GM18520 (cell line): ENCODE measurements at regions not wholly inside any gene's neighbourhood (a gene's known extent, or its start where the extent isn't known, plus 50 kb on each side); places are given as distances from the start of the nearest gene placed in this dataset.
"Not testable (repeated sequence)": the region's sequence is repeated elsewhere in the genome, so short reads cannot be mapped to it uniquely, and the experiment has no call there.

Experiments
- ATAC-seq: cut with Tn5 transposase; IDR thresholded peaks from one replicate; pipeline ENCODE4 v1.9.1; 2021; ENCODE audit not compliant: unreplicated experiment

DNA sequence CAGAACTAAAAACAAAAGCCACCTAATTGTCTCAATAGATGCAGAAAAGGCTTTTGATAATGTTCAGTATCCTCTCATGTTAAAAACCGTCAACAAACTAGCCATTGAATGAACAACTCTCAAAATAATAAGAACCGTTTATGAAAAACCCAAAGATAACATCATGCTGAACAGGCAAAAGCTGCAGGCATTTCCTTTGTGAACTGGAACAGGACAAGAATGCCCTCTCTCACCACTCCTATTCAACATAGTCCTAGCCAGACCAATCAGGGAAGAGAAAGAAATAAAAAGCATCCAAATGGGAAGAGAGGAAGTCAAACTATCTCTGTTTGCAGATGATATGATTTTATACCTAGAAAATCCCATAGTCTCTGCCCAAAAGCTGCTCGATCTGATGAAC, 179.6 kb upstream of the EDNRB start:
- no peak for ATAC-seq

DNA sequence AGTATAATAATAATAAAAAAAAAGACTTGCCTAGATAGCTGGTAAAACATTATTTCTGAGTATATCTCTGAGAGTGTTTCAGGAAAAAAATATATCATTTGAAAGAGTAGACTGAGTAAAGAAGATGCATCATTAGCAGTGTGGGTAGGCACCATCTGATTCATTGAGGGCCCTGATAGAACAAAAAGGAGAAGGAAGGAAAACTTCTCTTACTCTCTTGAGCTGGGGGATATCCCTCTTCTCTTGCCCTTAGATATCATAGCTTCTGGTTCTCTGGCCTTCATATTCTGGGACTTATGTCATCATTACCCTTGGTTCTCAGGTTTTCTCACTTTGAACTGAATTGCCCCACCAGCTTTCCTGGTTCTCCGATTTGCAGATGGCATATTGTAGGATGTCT, 177.6 kb upstream of the EDNRB start:
- ATAC-seq: no peak

DNA sequence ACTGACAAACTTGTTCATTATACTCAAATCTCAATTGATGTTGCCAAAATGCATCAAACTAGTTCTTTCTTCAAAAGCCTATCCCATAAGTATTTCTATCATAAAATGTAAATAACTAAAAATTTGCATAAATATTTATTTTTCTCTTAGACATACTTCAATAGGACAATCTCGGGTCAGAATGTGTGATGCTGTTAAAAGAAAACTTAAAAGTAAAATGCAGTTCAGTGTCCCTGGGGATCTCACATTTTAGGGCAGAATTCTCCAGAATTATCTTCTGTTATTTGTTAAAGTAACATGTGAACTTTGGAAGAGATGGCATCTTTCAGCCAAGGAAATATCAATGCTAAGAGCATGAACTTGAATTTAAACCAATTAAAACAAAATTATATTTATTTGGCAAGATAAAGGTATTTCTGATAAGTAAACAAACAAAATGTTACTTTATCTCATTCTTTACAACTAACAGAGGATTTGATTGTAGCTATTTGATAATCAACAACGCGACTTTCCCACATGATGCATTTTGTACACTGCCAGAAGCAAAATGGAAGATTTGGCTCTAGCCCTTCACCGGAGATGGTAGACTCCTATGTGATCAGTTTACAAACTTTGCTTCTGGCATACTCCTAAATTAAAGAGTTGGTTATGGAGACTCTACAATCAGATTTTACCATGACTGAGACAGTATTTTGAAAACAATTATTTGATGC, 169.5 kb upstream of the EDNRB start:
- ATAC-seq: no peak

DNA sequence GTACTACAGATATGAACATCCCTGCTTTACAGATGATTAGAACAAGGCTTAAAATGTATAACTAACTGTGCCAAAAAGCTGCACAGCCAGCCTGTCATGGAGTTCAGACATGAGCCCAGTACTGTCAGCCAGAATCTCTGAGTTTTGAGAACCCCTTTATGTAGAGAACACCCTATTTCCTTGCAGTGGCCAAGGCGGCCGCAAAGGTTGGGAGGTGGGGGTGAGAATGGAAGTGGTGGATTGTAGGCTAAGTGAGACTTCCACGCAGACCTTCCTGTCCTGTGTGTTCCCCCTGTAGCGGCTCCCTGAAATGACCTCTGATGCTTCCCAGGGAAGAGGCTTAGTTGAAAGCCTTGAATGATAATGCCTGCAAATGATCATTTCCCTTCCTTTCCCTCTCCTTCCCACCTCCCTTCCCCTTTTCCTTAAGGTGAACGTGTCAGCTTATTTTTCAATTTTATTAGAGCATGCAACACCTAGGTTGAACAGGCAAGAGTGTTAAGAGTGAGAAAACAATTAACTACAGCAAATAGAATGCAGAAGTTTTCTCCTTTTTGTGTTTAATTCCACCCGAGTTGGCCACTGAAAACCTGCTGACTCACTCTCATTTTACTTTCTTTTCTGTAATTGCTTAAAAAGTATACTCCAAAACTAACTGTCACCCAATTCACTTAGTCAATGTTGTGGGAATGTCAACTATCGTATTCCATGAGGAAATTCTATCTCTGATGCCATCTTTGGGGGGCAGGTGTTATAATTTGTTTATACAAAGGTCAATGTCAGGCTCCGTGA, 167.0 kb upstream of the EDNRB start:
- ATAC-seq: no peak

DNA sequence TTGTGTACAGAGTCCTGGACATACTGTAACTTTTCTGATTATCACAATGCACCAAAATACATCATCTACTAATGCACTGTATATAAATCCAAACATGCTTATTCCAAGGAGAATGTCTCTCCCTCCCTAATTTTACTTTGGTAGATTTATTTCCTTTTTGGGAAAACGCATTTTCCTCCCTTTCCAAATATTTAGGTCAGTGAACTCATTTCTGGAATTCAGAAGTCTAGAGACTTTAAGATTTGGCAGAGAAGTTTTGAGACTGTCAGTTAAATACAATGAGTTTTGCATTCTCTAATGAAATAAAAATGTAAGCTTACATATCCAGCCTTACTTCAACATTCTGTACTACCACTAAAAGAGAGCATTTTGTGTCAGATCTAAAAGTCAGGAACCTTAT, 165.8 kb upstream of the EDNRB start:
- no peak for ATAC-seq

DNA sequence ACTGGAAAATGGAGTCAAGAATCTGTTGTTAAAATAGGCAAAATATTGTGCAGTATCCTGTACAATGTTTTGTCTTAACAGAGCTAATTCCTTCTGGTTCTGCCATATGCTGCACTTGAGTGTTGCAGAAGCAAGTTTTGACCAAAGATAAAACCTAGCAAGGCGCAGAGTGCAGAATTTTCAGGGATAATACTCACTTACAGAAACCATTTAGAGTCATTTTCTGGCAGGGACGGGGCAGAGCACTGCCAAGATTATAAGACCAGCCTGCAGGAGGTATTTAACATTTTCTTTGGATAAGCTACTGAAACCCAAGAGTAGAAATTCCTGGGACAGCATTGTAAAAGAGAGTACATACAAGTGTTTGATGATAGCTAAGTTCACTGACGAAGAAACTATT, 159.5 kb upstream of the EDNRB start:
- ATAC-seq: no peak

DNA sequence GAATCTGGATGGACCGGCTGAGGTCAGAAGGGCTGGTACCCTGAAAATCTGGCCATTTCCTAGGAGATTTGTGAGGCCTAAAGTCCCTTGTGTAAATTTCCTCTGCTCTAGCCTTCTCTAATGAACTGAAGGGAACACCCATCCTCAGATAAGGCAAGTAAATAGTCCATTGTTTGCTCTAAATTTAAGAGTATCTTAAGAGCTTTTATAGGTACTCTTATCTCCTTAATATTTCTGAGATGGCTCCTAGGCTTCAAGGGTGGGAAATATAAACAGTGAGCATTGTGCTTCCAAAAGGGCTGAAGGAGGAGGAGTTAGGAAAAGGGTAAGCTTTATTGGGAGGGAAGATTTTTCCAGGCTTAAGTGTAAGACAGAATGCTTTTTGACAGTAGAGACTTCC, 148.7 kb upstream of the EDNRB start:
- no peak for ATAC-seq

DNA sequence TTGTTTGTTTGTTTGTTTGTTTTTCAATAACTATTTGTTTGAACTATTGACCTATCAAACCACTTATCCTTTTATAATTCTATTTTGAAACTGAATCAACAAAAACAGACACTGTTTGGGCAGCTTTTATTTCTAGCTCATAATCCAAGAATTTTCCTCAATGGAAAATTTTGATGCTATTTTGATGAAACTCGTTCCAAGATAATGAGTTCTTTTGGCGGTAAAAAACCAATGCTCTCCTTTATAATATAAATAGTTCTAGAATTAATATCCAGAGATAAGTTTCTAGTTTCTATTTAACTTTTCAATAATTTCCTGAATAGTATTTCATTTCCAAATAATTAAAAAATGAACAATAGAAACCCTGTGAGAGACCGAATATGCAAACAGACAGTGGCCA, 146.5 kb upstream of the EDNRB start:
- ATAC-seq: no peak

DNA sequence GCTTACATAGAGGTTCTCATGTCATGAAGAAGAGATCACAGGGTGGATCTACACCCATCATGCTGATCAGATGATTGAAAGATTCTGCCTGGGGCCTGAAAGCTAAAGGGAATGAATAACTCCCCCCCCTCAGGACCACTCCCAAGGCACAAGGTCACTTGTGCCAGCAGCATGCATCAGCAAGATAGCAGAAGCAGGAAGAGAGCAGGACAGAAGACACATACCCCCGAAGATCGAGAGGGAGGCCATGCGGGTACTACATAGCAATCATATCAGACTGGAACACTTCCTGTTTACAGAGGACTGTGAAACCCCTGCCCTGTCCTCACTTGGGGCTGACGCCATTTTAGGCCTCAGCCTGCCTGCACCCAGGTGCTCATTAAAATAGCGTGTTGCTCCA, 143.2 kb upstream of the EDNRB start:
- ATAC-seq: no peak

DNA sequence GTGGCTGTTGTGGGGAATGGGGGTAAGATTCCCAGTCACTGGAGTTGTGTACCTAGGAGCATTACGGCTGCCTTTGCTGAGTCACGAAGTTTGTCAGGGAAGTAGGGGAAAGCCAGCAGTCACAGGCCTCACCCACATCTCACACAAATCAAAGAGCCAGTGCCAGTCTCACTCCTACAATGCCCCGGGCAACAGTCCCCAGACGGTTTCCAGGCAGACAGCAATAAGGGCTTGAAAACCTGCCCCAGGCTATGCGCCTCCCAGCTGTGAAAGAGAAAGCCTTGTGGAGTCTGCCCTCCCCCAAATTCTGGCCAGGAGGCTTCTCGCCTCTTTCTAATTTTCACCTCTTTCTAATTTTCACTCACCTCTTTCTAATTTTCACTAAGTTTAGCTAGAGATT, 142.3 kb upstream of the EDNRB start:
- no peak for ATAC-seq

DNA sequence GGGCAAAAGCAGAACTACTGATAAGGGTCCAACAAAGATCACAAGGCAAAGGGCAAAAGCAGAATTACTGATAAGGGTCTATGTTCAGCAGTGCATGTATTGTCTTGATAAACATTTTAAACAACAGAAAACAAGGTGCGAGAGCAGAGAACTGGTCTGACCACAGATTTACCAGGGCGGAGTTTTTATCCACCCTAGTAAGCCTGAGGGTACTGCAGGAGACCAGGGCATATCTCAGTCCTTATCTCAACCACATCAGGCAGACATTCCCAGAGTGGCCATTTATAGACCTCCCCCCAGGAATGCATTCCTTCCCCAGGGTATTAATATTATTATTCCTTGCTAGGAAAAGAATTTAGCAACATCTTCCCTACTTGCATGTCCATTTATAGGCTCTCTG, 138.2 kb upstream of the EDNRB start:
- ATAC-seq: not testable (repeated sequence)

DNA sequence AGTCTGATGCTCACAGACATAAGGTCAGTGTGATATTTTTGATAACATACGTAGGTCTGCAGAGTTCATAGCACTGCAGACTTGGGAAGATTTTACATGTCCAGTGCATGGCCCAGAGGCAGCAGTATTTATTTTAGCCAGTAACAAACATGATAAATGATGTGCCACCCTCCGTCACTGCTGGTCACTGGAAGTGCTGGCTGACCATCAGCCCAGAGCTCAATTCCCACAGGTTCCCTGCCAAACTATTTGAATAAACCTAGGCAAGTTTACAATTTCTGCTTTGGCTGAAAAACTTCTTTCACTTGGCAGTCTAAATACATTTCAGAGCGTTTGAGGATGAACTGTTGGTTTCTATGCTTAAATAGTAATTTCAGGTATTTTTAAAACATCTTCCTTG, 135.5 kb upstream of the EDNRB start:
- no peak for ATAC-seq

DNA sequence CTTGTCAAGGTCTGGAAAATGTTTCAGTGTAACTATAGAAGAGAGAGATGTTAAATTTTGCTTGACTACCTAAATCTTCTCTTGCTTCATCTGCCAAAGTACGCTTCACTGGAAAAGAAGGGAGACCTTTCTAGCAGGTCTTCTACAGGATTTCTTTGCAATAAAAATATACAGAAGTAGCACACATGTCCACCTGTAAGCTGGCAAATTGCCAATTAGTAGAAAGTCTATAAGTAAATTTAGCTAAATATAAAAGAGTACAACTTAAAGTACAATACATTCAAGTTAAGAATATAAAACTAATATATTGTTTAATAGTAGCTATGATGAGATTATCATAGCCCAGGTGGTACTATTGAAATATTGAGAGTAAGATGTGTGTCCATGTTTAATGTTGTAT, 128.5 kb upstream of the EDNRB start:
- ATAC-seq: no peak

DNA sequence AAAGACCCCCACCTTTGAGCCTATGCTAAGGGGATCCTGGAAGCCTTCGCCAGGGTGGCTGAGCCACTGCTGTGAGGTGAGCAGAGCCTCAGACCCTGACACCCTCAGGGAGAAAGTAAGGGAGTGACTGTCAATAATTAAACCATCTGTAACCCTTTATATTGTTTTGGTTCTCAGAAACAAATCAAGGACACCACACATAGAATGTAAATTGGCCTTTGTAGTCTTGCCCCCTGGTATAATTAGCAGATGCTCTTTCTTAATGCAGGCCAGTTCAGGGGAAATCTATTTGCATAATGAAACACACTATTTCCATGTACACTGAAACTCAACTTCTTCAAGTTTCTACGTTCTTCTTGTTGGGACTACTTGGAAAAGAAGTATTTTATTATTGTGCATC, 127.7 kb upstream of the EDNRB start:
- ATAC-seq: peak; percentile 63

DNA sequence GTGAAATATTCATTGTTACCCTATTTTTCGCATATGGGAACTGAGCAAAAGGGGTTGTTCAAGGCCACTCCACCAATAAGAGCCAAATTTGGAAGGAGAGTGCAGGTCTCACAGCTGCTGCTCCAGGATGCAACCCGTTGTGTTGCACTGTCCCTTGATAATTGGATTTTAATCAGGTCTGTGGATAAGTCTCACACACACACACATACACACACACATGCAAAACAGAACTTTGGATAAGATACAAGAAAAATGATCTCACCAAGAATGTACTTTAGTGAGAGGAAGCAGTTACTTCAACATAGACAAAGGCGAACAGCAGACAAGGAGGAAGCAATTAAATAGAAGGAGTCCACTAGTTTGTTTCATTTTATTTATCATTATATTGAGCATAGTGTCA, 127.3 kb upstream of the EDNRB start:
- peak; percentile 9 for ATAC-seq

DNA sequence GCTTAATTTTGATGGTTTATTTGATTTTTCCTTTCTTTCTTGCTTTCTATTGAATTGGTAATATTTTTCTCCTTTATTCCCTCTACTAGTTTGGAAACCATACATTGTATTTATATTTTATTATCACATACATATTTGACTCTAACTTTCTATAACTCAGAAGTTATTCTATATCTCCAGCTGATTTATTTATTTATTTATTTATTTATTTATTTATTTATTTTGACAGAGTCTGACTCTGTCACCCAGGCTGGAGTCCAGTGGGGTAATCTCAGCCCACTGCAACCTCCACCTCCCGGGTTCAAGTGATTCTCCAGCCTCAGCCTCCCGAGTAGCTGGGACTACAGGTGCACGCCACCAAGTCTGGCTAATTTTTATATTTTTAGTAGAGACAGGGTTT, 122.7 kb upstream of the EDNRB start:
- ATAC-seq: not testable (repeated sequence)

DNA sequence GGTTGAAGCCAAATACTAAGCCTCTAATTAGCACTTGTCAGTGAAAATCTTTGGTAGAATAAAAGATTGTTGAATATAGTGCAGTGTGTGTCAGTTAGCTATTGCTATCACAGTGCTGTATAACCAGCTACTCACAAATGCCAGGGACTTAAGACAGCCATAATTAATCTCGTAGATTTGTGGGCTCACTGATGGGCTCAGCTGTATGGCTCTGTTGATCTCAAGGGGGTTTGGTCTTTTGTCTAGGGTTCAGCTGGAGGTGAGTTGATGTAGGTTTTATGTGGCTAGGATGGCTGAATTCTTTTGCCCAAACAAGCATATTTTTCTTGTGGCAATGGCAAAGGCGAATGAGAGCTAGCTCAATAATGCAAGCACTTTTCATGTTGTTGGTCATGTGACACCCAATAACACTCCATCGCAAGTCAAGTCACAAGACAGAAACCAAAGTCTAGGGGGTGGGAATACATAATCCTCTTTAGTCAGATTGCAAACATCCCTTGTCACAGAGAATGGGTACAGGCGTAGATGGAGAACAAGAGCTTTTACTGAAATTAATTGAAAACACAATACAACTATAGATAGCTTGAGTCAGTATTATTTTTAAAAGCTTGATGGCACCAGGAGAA, 121.7 kb upstream of the EDNRB start:
- no peak for ATAC-seq

DNA sequence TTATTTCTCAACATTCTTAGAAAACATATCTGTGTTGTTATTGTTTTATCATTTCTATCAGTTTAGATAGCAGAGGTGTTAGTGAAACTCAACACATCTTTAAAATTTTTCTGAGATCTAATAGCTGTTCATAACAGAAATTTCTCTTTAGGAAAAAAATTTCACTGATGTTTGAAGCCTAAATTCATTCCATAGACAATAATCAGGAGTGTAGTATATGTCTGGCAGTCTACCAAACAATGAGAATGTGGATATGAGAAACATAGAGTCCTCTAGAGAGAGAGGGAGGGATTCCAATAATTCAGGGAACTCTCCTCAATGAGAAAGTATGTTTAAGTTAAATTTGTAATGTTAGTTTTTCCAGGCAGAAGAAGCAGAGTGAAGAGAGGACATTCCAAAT, 118.2 kb upstream of the EDNRB start:
- ATAC-seq: no peak

DNA sequence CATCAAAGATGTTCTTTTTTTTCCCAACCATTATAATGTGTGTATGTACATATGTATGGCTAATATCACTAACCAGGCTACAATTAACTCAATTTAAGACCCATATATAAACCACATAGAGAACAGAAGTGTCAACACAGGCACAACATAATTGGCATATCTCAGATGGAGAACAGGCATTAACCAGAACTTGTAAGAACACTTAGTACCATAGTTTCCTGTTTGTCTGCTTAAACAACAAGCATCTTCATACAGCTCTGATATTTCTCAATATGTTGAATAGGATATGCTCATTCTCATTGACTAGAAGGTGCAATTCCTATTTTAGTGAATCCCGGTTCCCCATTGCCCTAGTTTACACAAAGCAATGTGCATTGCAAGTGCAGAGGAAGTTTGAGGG, 116.9 kb upstream of the EDNRB start:
- ATAC-seq: no peak

DNA sequence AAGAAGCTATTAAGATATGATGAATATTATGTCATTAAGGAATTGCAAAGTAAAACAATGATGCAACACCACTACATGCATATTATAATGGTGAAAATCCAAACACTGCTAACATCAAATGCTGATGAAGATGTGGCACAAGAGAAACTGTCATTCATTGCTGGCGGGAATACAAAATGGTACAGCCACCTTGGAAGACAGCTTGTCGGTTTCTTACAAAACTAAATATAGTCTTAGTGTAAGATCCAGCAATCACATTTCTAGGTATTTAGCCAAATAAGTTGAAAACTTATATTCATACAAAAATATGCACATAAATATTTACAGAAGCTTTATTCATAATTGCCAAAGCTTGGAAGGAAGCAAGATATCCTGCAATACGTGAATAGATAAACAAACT, 114.9 kb upstream of the EDNRB start:
- no peak for ATAC-seq

DNA sequence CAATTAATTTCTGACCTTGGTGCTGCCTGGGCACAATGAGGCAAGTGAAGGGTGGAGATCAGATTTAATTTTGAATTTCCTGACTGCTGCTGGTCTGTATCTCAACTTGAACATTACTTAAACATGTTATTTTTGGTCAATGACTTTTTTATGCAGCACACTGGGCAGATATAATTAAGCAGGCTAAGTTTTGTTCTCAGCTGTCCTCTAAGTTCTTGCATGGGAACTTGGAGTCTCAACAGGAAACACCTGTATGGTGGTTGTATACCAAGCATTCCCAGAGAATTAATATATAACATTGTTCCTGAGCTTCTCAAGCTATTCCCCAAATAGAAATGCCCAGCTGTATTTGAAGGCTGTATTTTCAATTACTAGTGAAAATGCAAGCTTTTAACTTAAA, 113.5 kb upstream of the EDNRB start:
- no peak for ATAC-seq

DNA sequence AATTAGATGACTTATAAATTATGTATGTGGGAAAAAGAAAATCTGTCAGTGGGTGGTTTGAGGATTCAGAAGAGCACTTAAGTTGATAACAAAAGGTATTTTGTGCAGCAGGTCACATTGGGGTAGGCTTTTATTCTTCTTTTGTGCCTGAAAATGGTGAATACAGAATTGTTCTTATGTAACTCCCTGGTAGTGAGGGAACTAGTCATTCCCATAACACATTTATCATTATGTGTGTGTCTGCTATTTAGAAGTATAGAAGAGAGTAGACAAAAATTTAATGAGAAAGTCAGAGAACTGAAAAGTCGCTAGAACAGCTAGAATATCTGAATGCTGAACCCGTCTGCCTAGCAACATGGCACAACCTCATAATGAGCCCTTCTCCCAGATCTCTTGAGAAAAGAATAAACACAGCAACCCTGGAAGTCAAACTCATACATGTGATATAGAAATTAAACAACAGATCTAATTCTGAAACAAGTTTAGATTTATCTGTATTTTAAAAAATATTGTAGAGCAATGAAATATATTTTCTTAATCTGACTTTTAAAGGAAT, 111.8 kb upstream of the EDNRB start:
- ATAC-seq: no peak
